T-helper 9 cell (primary cell): ENCODE measurements at regions not wholly inside any gene's neighbourhood (a gene's known extent, or its start where the extent isn't known, plus 50 kb on each side); places are given as distances from the start of the nearest gene placed in this dataset.
"Not testable (repeated sequence)": the region's sequence is repeated elsewhere in the genome, so short reads cannot be mapped to it uniquely, and the experiment has no call there.

Source experiments
- DNase-seq: peaks from one replicate; pipeline ENCODE4 v3.0.0-alpha.2; 2020

- no peak for DNase-seq
These were observed 107.3 kb upstream of the SYT6 start for GRCh38 chr1:114260805-114261484.

- DNase-seq: no peak
These were observed 106.0 kb upstream of the SYT6 start for GRCh38 chr1:114259511-114260160.

GRCh38 chr1:114258633-114259032 is 105.0 kb upstream of the SYT6 start:
- DNase-seq: no peak

- DNase-seq: no peak
These were observed 104.4 kb upstream of the SYT6 start for GRCh38 chr1:114258074-114258473.

GRCh38 chr1:114257554-114257953 is 103.9 kb upstream of the SYT6 start:
- no peak for DNase-seq

- no peak for DNase-seq
These were observed 100.2 kb upstream of the SYT6 start for GRCh38 chr1:114253900-114254299.

GRCh38 chr1:114251573-114251939 is 97.9 kb upstream of the SYT6 start:
- DNase-seq: no peak

GRCh38 chr1:114250683-114251572 is 97.3 kb upstream of the SYT6 start:
- DNase-seq: no peak

- DNase-seq: no peak
These were observed 96.0 kb upstream of the SYT6 start for GRCh38 chr1:114249691-114250090.

- DNase-seq: no peak
These were observed 94.5 kb upstream of the SYT6 start for GRCh38 chr1:114248162-114248561.

GRCh38 chr1:114242531-114243210 is 89.0 kb upstream of the SYT6 start:
- DNase-seq: not testable (repeated sequence)

GRCh38 chr1:114238053-114238452 is 84.4 kb upstream of the SYT6 start:
- no peak for DNase-seq

- DNase-seq: no peak
These were observed 82.8 kb upstream of the SYT6 start for GRCh38 chr1:114236517-114236916.

- DNase-seq: no peak
These were observed 82.3 kb upstream of the SYT6 start for GRCh38 chr1:114235960-114236359.

- no peak for DNase-seq
These were observed 81.6 kb upstream of the SYT6 start for GRCh38 chr1:114235281-114235680.

GRCh38 chr1:114234408-114235124 is 80.9 kb upstream of the SYT6 start:
- DNase-seq: no peak

GRCh38 chr1:114232691-114233090 is 79.0 kb upstream of the SYT6 start:
- DNase-seq: no peak

- DNase-seq: no peak
These were observed 77.6 kb upstream of the SYT6 start for GRCh38 chr1:114231301-114231700.

- DNase-seq: no peak
These were observed 75.7 kb upstream of the SYT6 start for GRCh38 chr1:114229368-114229767.

- DNase-seq: no peak
These were observed 73.4 kb upstream of the SYT6 start for GRCh38 chr1:114227059-114227458.

- DNase-seq: no peak
These were observed 70.7 kb upstream of the SYT6 start for GRCh38 chr1:114224196-114224907.

GRCh38 chr1:114222920-114223319 is 69.3 kb upstream of the SYT6 start:
- no peak for DNase-seq
